ENCODE measurements at regions not wholly inside any gene's neighbourhood (a gene's known extent, or its start where the extent isn't known, plus 50 kb on each side); places are given as distances from the start of the nearest gene placed in this dataset.

GRCh38 chr22:27130906-27131305 lies 473.5 kb downstream of the MIAT start:
- intact Hi-C loops (cut with DNase I; ENCODE audit: low total_unique reads): no loop called here
- no peak for DNase-seq
- 62 to 75% (median 68%) methylated on average over 4 of the region's 4 CpGs for WGBS, 5 donors
- Histone ChIP-seq H3K27me3 (peaks cover 0 to 8% (median 4%) of the 10 kb centered on the region in 3 donors), H3K4me3 (no peak overlapping the region), H3K9me3 (no peaks in the 10 kb centered on the region), H3K4me1 (peaks cover 5 to 36% (median 19%) of the 10 kb centered on the region in 4 donors), H3K27ac (no peak overlapping the region), H3K36me3 (no peaks in the 10 kb centered on the region)
- TF ChIP-seq POLR2A (IDR thresholded peaks at IDR 0.05) (no peak), POLR2AphosphoS5 (IDR thresholded peaks at IDR 0.05) (no peak), EP300 (IDR thresholded peaks at IDR 0.05) (no peak), CTCF (IDR thresholded peaks at IDR 0.05) (no peak)

DNA sequence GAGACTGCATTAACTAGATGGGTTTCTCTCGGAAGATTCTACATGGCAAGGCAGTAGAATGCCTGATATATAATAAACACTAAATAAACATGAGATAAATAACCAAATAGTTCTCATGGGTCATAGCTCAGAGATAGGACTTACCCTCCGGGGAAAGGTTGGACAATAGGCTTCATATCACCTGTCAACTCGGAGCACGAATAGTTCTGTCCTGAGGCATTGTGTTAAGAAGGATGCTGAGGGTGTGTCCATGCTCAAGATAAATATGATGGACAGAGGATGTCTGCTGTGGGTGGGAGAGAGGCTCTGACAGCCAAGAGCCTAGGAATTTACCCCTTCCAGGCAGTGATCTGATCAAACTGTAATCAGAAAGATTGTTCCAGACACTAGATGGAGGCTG lies 474.0 kb downstream of the MIAT start:
- intact Hi-C loops (cut with DNase I; ENCODE audit: low total_unique reads): no loop called here

DNA sequence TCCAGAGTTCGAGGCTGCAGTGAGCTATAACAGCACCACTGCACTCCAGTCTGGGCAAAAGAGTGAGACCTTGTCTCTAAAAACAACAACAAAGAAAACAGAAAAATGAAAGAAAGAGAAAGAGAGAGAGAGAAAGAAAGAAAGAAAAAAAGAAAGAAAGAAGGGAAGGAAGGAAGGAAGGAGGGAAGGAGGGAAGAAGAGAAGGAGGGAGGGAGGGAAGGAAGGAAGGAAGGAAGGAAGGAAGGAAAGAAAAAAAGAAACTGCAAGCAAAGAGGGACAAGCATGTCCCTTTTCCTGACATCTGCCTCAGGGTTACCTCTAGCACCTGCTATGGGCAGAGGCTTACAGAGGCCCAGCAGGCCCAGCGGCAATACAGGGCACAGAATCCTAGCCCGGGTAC lies 475.0 kb downstream of the MIAT start:
- Histone ChIP-seq H3K36me3 (no peaks in the 10 kb centered on the region), H3K4me1 (peaks cover 5 to 36% (median 19%) of the 10 kb centered on the region in 4 donors), H3K9me3 (peaks cover 0 to 12% (median 10%) of the 10 kb centered on the region in 4 donors), H3K27ac (no peak overlapping the region), H3K4me3 (no peak overlapping the region), H3K27me3 (peaks cover 0 to 8% (median 5%) of the 10 kb centered on the region in 3 donors)
- 85 to 89% (median 86%) methylated on average over 3 of the region's 3 CpGs for WGBS, 5 donors
- intact Hi-C loops (cut with DNase I; ENCODE audit: low total_unique reads): no loop called here
- no peak for DNase-seq
- TF ChIP-seq POLR2A (IDR thresholded peaks at IDR 0.05): no peak

More for the DNA sequence above, 474.0 kb downstream of the MIAT start:
- no peak for DNase-seq
- no peak for TF ChIP-seq CTCF (IDR thresholded peaks at IDR 0.05)
- Histone ChIP-seq H3K4me1 (peaks cover 5 to 36% (median 19%) of the 10 kb centered on the region in 4 donors), H3K36me3 (no peaks in the 10 kb centered on the region), H3K27ac (no peak overlapping the region), H3K4me3 (no peak overlapping the region), H3K27me3 (peaks cover 0 to 8% (median 4%) of the 10 kb centered on the region in 3 donors), H3K9me3 (peaks cover 0 to 2% (median under 1%) of the 10 kb centered on the region in 4 donors)
- WGBS, 5 donors: 45 to 72% (median 55%) methylated on average over 4 of the region's 4 CpGs

- no peak for TF ChIP-seq EP300 (IDR thresholded peaks at IDR 0.05)
- TF ChIP-seq CTCF (IDR thresholded peaks at IDR 0.05): no peak
- TF ChIP-seq POLR2AphosphoS5 (IDR thresholded peaks at IDR 0.05): no peak
- TF ChIP-seq POLR2A (IDR thresholded peaks at IDR 0.05): no peak
- peaks cover 0 to 10% (median 8%) of the 10 kb centered on the region in 3 donors for H3K27me3 ChIP-seq
- WGBS, 5 donors: 41 to 53% (median 50%) methylated on average over 10 of the region's 10 CpGs
- H3K4me1 ChIP-seq: peaks cover 5 to 36% (median 19%) of the 10 kb centered on the region in 4 donors
- no peak overlapping the region for H3K4me3 ChIP-seq
- no peak overlapping the region for H3K27ac ChIP-seq
- DNase-seq: no peak
- H3K9me3 ChIP-seq: peaks cover 0 to 14% (median 10%) of the 10 kb centered on the region in 4 donors
- intact Hi-C loops (cut with DNase I; ENCODE audit: low total_unique reads): no loop called here
- no peaks in the 10 kb centered on the region for H3K36me3 ChIP-seq
These were observed 475.6 kb downstream of the MIAT start for GRCh38 chr22:27133019-27133431.

DNA sequence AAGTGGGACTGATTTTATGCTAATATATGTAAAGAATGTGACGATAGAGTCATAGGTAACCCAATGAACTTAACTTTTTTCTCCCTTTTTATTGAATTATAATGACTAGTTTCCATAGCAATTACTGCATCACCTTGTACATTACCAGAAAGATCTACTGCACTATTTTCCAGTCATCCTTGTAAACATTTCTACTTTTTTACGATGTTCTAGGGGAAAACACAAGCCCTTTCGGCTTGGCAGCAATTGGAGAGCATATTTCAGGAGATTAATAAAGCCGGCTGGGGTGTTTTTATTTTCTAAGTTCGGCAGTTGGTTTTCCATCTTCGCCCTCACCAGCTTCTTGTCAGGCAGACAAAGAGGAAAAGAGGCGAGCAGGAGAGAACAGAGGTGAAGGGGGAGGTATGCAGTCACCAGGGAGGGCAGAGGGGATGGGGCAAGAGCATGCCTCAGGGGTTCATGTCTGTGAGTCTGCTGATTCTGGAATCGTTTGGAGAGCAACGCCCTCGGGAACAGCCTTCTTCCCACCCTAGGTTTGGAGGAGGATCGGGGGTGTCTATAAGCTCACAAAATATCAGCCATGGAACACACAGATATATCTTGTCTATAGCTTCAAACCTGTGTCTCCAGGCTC lies 476.4 kb downstream of the MIAT start:
- peaks cover 0 to 11% (median 2%) of the 10 kb centered on the region in 3 donors for H3K27me3 ChIP-seq
- no peak overlapping the region for H3K27ac ChIP-seq
- H3K9me3 ChIP-seq: peaks cover 0 to 14% (median 10%) of the 10 kb centered on the region in 4 donors
- peaks cover 2 to 29% (median 16%) of the 10 kb centered on the region in 4 donors for H3K4me1 ChIP-seq
- 60 to 71% (median 65%) methylated on average over 11 of the region's 11 CpGs for WGBS, 5 donors
- intact Hi-C loops (cut with DNase I; ENCODE audit: low total_unique reads): no loop called here
- no peak for TF ChIP-seq POLR2AphosphoS5 (IDR thresholded peaks at IDR 0.05)
- no peak for TF ChIP-seq POLR2A (IDR thresholded peaks at IDR 0.05)
- no peak for TF ChIP-seq CTCF (IDR thresholded peaks at IDR 0.05)
- TF ChIP-seq EP300 (IDR thresholded peaks at IDR 0.05): no peak
- no peaks in the 10 kb centered on the region for H3K36me3 ChIP-seq
- DNase-seq: no peak
- H3K4me3 ChIP-seq: no peak overlapping the region

Measured in stomach (tissue), 8 donors.